HG02981 (cell line): ENCODE measurements at regions not wholly inside any gene's neighbourhood (a gene's known extent, or its start where the extent isn't known, plus 50 kb on each side); places are given as distances from the start of the nearest gene placed in this dataset.
"Not testable (repeated sequence)": the region's sequence is repeated elsewhere in the genome, so short reads cannot be mapped to it uniquely, and the experiment has no call there.

Experiments used
- ATAC-seq: cut with Tn5 transposase; IDR thresholded peaks from one replicate; pipeline ENCODE4 v1.9.1; 2021; ENCODE audit warnings: mild to moderate bottlenecking, moderate library complexity; ENCODE audit not compliant: unreplicated experiment

- not testable (repeated sequence) for ATAC-seq
Observed at GRCh38 chr13:86253497-86253896, 454.3 kb upstream of the SLITRK6 start.

GRCh38 chr13:86255820-86256219 is 456.6 kb upstream of the SLITRK6 start:
- ATAC-seq: not testable (repeated sequence)

GRCh38 chr13:86269511-86269910 is 470.3 kb upstream of the SLITRK6 start:
- ATAC-seq: no peak

GRCh38 chr13:86282442-86282841 is 483.2 kb upstream of the SLITRK6 start:
- ATAC-seq: no peak

GRCh38 chr13:86283031-86283430 is 483.8 kb upstream of the SLITRK6 start:
- no peak for ATAC-seq

GRCh38 chr13:86298725-86299124 is 499.5 kb upstream of the SLITRK6 start:
- ATAC-seq: no peak

GRCh38 chr13:86299128-86299527 is 499.9 kb upstream of the SLITRK6 start:
- no peak for ATAC-seq

GRCh38 chr13:86309881-86310280 is 510.7 kb upstream of the SLITRK6 start:
- ATAC-seq: no peak

GRCh38 chr13:86313421-86313820 is 514.2 kb upstream of the SLITRK6 start:
- ATAC-seq: no peak

GRCh38 chr13:86318450-86318849 is 519.2 kb upstream of the SLITRK6 start:
- ATAC-seq: no peak

GRCh38 chr13:86324191-86324590 is 525.0 kb upstream of the SLITRK6 start:
- ATAC-seq: no peak

GRCh38 chr13:86355301-86355700 is 556.1 kb upstream of the SLITRK6 start:
- ATAC-seq: no peak

GRCh38 chr13:86357106-86357505 is 557.9 kb upstream of the SLITRK6 start:
- no peak for ATAC-seq

- not testable (repeated sequence) for ATAC-seq
Observed at GRCh38 chr13:86363749-86364148, 564.5 kb upstream of the SLITRK6 start.

- no peak for ATAC-seq
Observed at GRCh38 chr13:86368924-86369323, 569.7 kb upstream of the SLITRK6 start.

- ATAC-seq: no peak
Observed at GRCh38 chr13:86377451-86377850, 578.2 kb upstream of the SLITRK6 start.

GRCh38 chr13:86378628-86379027 is 579.4 kb upstream of the SLITRK6 start:
- ATAC-seq: no peak

GRCh38 chr13:86383151-86383550 is 583.9 kb upstream of the SLITRK6 start:
- no peak for ATAC-seq

GRCh38 chr13:86383561-86383960 is 584.3 kb upstream of the SLITRK6 start:
- no peak for ATAC-seq

GRCh38 chr13:86397635-86398034 is 598.4 kb upstream of the SLITRK6 start:
- ATAC-seq: no peak

GRCh38 chr13:86399572-86399971 is 600.4 kb upstream of the SLITRK6 start:
- ATAC-seq: no peak

GRCh38 chr13:86402500-86402899 is 603.3 kb upstream of the SLITRK6 start:
- no peak for ATAC-seq

GRCh38 chr13:86403181-86403580 is 604.0 kb upstream of the SLITRK6 start:
- no peak for ATAC-seq
